Kidney capillary endothelial cell (primary cell): ENCODE measurements at regions not wholly inside any gene's neighbourhood (a gene's known extent, or its start where the extent isn't known, plus 50 kb on each side); places are given as distances from the start of the nearest gene placed in this dataset.

ENCODE experiments used
- DNase-seq: peaks from one replicate; pipeline ENCODE4 v3.0.0-alpha.2; 2018; ENCODE audit warnings: low spot score

DNA sequence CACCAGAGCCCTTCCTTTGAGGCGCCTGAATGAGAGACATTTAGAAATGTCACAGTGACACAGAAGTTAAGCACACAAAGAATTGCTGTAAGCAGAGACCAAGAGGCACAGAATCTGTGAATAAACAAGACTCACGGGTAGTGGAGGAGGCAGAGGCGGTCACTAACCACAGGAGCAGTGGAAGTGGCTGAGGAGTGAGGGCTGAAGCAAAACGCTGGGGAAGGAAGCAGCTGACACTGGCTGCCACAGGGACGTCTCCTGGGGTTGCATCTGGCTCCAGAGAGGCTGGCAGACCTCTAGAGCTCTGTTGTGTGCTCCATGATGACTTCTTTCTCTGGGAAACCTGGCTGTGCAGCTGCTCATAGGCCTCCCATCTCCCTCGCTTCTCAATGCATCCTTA lies 65.0 kb upstream of the SLC2A12 start:
- no peak for DNase-seq

DNA sequence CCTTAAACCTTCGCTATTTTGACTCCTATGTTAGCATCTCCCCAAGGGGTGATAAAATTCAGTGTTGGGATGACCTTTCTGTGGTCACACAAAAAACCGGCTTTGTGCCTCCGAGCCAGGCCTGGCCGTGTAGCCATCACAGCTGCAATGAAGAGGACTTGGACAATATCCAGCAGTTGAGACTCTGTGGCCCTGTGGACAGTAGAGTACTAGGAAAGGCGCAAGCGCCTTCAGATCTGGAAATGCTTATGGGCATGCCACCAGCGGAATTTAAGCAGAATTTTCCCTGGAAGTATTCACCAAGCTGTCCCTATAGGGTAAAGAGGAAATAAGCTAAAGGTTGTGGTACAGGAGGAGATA lies 63.3 kb upstream of the SLC2A12 start:
- DNase-seq, result no peak

DNA sequence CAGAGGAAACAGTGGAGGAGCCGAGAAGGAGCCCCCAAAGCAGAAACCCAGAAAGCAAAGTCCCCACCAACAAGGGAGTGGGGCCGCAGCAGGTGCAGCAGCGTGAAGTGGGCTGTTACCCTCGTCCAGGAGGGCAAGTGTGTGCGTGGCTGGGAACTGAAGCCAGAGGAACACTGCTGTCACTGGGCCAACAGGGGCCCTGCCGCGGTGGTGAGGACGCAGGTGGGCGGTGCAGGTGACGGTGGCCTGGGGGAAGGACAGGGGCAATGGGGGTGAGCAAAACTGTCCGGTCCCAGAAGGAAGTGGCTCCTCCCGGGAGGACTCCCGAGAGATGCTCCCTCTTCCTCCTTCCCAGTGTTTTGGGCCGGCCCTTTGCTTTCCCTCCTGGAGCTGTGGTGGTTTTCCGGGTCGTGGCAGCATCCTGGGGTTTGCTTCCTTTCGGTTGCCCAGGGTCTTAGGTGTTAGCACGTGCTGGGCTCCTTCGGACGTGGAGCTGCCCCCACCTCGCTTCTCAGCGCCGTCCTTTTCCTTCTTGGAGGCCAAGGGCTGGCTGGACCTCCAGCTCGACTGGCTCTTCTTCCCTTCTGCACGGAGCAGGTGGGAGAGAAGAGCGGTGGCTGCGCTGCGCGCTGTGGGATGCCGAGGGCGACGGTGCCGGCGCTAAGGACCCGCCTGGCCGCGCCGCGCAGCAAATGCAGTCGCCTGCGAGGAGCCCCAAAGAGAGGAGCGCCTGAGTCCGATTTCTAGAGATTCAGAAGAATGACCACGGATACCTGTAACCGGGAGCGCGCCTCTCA lies 62.7 kb upstream of the SLC2A12 start:
- no peak for DNase-seq

DNA sequence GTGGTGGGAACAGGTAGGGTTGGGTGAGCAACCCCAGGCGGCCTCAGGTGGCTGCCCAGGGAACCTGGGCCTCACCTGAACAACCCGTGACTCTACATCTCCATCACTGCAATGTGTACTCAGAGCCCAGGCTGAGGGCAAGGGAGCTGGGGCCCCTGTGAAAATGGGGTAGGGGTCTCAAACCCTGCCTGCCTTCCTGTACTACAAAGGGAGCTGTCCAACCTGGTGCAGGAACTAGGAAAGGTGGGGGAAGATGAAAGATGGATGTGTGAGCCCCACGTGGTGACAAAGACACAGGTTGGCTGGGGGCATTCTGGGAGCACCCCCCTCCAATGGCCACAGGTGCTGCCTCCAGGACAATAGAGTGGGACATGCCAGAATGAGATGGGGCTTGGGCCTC lies 62.1 kb upstream of the SLC2A12 start:
- no peak for DNase-seq

DNA sequence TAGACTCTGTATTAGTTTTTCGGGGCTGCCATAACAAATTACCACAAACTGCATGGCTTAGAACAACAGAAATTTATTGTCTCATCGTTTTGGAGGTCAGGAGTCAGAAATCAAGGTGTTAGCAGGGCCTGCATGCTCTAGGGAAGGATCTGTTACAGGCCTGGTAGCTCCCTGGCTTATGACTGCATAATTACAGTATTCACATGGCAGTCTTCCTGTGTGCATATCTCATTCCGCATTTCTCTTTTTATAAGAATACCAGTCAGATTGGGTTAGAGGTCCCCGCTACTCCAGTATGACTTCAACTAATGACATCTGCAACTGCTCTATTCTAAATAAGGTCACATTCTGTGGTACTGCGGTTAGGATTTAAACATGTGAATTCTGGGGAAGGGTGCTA lies 59.3 kb upstream of the SLC2A12 start:
- no peak for DNase-seq

DNA sequence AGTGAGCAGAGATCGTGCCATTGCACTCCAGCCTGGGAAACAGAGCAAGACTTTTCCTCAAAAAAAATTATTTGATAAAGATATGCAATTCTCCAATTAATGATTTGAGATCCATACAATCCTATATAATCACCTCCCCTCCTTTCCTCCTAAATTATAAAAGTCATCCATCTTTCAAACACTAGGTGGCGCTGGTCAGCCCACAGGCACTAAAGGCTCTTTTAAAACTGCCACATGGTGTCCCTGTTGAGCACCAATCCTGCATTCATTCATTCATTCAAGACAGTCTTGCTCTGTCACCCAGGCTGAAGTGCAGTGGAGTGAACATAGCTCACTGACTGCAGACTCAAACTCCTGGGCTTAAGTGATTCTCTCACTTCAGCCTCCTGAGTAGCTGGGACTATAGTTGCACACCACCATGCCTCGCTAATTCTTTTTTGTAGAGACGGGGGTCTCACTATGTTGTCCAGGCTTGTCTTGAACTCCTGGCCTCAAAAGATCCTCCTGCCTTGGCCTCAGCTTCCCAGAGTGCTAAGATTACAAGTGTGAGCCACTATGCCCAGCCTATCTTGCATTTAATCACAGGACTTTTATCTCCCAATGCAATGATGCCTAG lies 58.7 kb upstream of the SLC2A12 start:
- DNase-seq, result peak; percentile 67

DNA sequence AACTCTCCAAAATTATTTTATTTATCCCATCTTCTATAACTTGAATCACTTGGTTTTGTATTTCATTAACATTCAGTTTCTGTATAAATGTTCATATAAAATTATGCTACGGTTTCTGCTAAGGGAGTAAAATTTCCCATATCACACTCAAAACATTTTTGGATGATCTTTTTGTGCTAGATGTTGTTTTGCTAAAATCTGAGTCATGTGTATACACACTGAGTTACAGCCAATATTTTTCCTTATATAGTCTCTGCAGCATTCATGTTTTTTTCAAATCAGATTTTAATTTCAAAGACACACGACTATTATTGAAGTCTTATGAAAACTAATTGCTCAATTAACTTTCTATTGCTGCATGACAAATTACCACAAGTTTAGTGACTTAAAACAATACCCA lies 54.3 kb upstream of the SLC2A12 start:
- no peak for DNase-seq

DNA sequence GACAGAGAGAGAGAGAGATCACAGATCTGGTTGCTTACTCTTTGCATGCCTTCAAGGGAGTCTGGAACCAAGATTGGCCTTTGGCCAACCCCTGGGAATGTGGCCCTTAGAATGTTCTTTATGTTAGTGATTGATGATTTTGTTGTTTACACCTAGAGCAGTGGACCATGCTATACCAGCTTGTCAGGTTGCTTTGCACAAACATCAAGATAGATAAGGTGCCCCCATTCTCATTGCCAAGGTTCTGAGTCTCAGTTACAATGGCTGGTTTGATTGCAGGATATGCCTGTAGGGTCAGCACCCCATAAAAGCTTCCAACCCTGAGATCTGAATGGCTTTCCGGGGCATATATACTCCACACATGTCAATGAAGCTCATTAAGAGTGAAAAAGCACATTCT lies 53.5 kb upstream of the SLC2A12 start:
- DNase-seq, result no peak

DNA sequence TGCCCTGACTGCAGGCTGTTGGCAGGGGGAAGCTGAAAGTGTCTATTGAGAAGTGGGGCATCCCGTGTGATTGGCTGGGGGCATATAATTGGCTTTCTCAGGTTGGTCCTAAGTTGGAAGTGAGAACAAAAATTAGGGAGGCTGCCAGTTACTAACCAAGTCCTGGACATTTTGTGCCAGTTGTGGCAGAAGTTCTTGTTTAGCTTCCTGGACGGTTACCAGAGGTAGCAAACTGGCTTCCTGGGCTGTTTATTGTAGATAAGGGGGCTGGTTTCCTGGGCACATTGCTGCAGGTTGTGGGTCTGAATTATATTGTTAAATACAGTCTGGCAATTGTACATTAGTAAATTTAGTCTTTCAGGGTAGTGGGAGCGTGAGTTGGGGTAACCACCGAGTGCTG lies 50.6 kb upstream of the SLC2A12 start:
- DNase-seq, result no peak
